ENCODE measurements at regions not wholly inside any gene's neighbourhood (a gene's known extent, or its start where the extent isn't known, plus 50 kb on each side); places are given as distances from the start of the nearest gene placed in this dataset.
"Not testable (repeated sequence)": the region's sequence is repeated elsewhere in the genome, so short reads cannot be mapped to it uniquely, and the experiment has no call there.

DNA sequence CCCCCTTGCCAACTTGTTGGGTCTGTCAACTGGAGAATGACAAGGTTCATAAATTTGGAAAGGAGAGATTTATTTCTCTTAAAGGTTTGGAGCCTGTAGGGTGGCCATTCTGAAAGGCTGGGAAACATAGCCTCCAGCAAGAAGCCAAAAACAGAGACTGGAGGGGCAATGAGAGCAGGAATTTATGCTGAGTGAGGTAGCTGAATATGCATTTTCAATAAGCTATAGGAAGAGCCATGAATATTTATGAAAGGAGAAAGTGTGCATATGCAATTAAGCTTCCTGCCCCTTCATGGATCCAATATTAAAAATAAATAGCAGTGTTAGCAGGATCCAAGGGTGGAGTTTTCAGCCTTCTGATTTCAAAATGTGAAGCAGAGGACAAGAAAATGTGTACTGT is 306.1 kb upstream of the LRRC3B start:
- Histone ChIP-seq H2AFZ (ENCODE audit: low read length) (no peak overlapping the region), H3K4me3 (replicated peaks in 1 of 3; ENCODE audit: insufficient read depth in 1 of 3, low read depth in 2 of 3, low read length in 3 of 3) (no peak overlapping the region), H3K79me2 (ENCODE audit: insufficient read depth, low read length) (no peaks in the 10 kb centered on the region), H4K20me1 (ENCODE audit: insufficient read depth, low read length) (no peaks in the 10 kb centered on the region), H3K9me3 (ENCODE audit: low read length) (peaks cover 66% of the 10 kb centered on the region), H3K4me1 (ENCODE audit: insufficient read depth, low read length) (no peaks in the 10 kb centered on the region), H3K27me3 (ENCODE audit: control insufficient read depth in 1 of 2, insufficient read depth in 2 of 2, low read length in 2 of 2) (no peaks in the 10 kb centered on the region), H3K27ac (ENCODE audit: extremely low read length, insufficient read depth, low read length) (no peak overlapping the region), H3K9ac (ENCODE audit: insufficient read depth, low read depth, low read length) (no peak overlapping the region), H3K36me3 (replicated peaks in 1 of 2; ENCODE audit: control insufficient read depth in 1 of 2, insufficient read depth in 2 of 2, low read length in 2 of 2) (no peaks in the 10 kb centered on the region), H3K4me2 (ENCODE audit: low read depth, low read length) (no peak overlapping the region)
- in situ Hi-C loops (cut with HindIII; ENCODE audit: extremely low pct_ligation_motif_present, low pct_unique_long_range_greater_than_20kb) (no loop called here), intact Hi-C loops (cut with micrococcal nuclease; ENCODE audit: unreplicated experiment) (no loop called here)
- DNase-seq (ENCODE audit: low spot score) (no peak), FAIRE-seq (no peak), ATAC-seq (no peak)
- ChIA-PET POLR2A (no interaction called here), CTCF (ENCODE audit: low intra/inter-chr PET ratio, low total read pairs) (no interaction called here)
- BruUV-seq (replicated peaks), result no TSS peak
- TF ChIP-seq ISL2 (CRISPR knock-in tag; IDR thresholded peaks at IDR 0.05) (no peak), ZBTB3 (CRISPR knock-in tag; IDR thresholded peaks at IDR 0.05; ENCODE audit: borderline replicate concordance, low read depth) (no peak), PRMT3 (CRISPR knock-in tag; IDR thresholded peaks at IDR 0.05; ENCODE audit: borderline replicate concordance, low read depth) (no peak), ZHX1 (CRISPR knock-in tag; IDR thresholded peaks at IDR 0.05; ENCODE audit: low read depth) (no peak), ZNF350 (CRISPR knock-in tag; IDR thresholded peaks at IDR 0.05; ENCODE audit: borderline replicate concordance, low read depth) (no peak), STAT6 (CRISPR knock-in tag; IDR thresholded peaks at IDR 0.05; ENCODE audit: borderline replicate concordance) (no peak), NFE2L1 (CRISPR knock-in tag; IDR thresholded peaks at IDR 0.05; ENCODE audit: borderline replicate concordance) (no peak)
- TF ChIP-seq, protein P1, sequence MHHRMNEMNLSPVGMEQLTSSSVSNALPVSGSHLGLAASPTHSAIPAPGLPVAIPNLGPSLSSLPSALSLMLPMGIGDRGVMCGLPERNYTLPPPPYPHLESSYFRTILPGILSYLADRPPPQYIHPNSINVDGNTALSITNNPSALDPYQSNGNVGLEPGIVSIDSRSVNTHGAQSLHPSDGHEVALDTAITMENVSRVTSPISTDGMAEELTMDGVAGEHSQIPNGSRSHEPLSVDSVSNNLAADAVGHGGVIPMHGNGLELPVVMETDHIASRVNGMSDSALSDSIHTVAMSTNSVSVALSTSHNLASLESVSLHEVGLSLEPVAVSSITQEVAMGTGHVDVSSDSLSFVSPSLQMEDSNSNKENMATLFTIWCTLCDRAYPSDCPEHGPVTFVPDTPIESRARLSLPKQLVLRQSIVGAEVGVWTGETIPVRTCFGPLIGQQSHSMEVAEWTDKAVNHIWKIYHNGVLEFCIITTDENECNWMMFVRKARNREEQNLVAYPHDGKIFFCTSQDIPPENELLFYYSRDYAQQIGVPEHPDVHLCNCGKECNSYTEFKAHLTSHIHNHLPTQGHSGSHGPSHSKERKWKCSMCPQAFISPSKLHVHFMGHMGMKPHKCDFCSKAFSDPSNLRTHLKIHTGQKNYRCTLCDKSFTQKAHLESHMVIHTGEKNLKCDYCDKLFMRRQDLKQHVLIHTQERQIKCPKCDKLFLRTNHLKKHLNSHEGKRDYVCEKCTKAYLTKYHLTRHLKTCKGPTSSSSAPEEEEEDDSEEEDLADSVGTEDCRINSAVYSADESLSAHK (CRISPR knock-in tag; IDR thresholded peaks at IDR 0.05; ENCODE audit: borderline replicate concordance), result no peak

- intact Hi-C loops (cut with micrococcal nuclease; ENCODE audit: unreplicated experiment); BruUV-seq (replicated peaks); H3K36me3 ChIP-seq (replicated peaks in 1 of 2; ENCODE audit: control insufficient read depth in 1 of 2, insufficient read depth in 2 of 2, low read length in 2 of 2); in situ Hi-C loops (cut with HindIII; ENCODE audit: extremely low pct_ligation_motif_present, low pct_unique_long_range_greater_than_20kb); H3K79me2 ChIP-seq (ENCODE audit: insufficient read depth, low read length); POLR2A ChIA-PET; H4K20me1 ChIP-seq (ENCODE audit: insufficient read depth, low read length); FAIRE-seq; H3K9ac ChIP-seq (ENCODE audit: insufficient read depth, low read depth, low read length); H3K27me3 ChIP-seq (ENCODE audit: control insufficient read depth in 1 of 2, insufficient read depth in 2 of 2, low read length in 2 of 2); H3K4me2 ChIP-seq (ENCODE audit: low read depth, low read length); H3K4me1 ChIP-seq (ENCODE audit: insufficient read depth, low read length); H3K27ac ChIP-seq (ENCODE audit: extremely low read length, insufficient read depth, low read length); DNase-seq (ENCODE audit: low spot score); ATAC-seq; H3K4me3 ChIP-seq (replicated peaks in 1 of 3; ENCODE audit: insufficient read depth in 1 of 3, low read depth in 2 of 3, low read length in 3 of 3); CTCF ChIA-PET (ENCODE audit: low intra/inter-chr PET ratio, low total read pairs); H2AFZ ChIP-seq (ENCODE audit: low read length): not testable (repeated sequence)
- peaks cover 76% of the 10 kb centered on the region for H3K9me3 ChIP-seq (ENCODE audit: low read length)
- 3% methylated on average over 5 of the region's 6 CpGs for WGBS (ENCODE audit: low lambda C conversion rate)
Observed at GRCh38 chr3:26323741-26324140, 298.8 kb upstream of the LRRC3B start.

All from HepG2 (cell line).